ENCODE measurements at regions not wholly inside any gene's neighbourhood (a gene's known extent, or its start where the extent isn't known, plus 50 kb on each side); places are given as distances from the start of the nearest gene placed in this dataset.

DNA sequence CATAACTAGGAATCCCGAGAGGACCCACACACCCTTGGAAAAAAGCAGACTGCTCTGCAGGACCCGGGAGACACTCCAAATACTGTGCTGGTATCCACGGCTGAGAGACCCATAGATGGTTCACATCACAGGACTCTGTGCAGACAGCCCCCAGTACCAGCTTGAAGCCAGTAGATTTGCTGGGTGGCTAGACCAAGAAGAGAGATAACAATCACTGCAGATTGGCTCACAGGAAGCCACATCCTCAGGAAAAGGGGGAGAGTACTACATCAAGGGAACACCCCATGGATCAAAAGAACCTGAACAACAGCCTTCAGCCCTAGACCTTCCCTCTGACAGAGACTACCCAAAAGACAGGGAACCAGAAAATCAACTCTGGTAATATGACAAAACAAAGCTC is 223.8 kb upstream of the LRATD1 start:
- TF ChIP-seq, protein P1, sequence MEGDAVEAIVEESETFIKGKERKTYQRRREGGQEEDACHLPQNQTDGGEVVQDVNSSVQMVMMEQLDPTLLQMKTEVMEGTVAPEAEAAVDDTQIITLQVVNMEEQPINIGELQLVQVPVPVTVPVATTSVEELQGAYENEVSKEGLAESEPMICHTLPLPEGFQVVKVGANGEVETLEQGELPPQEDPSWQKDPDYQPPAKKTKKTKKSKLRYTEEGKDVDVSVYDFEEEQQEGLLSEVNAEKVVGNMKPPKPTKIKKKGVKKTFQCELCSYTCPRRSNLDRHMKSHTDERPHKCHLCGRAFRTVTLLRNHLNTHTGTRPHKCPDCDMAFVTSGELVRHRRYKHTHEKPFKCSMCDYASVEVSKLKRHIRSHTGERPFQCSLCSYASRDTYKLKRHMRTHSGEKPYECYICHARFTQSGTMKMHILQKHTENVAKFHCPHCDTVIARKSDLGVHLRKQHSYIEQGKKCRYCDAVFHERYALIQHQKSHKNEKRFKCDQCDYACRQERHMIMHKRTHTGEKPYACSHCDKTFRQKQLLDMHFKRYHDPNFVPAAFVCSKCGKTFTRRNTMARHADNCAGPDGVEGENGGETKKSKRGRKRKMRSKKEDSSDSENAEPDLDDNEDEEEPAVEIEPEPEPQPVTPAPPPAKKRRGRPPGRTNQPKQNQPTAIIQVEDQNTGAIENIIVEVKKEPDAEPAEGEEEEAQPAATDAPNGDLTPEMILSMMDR (IDR thresholded peaks at IDR 0.05) = no peak
- no peak for TF ChIP-seq POLR2A (IDR thresholded peaks at IDR 0.05)

Data from Peyer's patch (tissue), 4 donors.